Activated naive CD8-positive, alpha-beta T cell treated with anti-CD3 and anti-CD28 coated beads, Interleukin-2, amount 10 ng/mL, durations not matched to agents 7 days and 5 days (primary cell): ENCODE measurements at regions not wholly inside any gene's neighbourhood (a gene's known extent, or its start where the extent isn't known, plus 50 kb on each side); places are given as distances from the start of the nearest gene placed in this dataset.
A peak's percentile ranks its signal among the peaks of the same experiment; 100 is the strongest.

Source experiments
- ATAC-seq: fragments of 150-1000 bp; cut with Tn5 transposase; one replicate; pipeline ENCODE4 v1.10.0; 2021; ENCODE audit warnings: low read depth, moderate library complexity
- POLR2A ChIA-PET: fragments of 350-600 bp; sonication (Branson Sonifier 250); formaldehyde crosslinking; loops from one replicate; lab custom pipeline; 2021; ENCODE audit warnings: antibody characterized with exemption; lab: Charles Lee
- DNase-seq: peaks from one replicate; pipeline ENCODE4 v3.0.0; 2021
- H3K27ac Mint-ChIP-seq: one replicate; pipeline ENCODE4 v1.8.0; 2022; ENCODE audit warnings: mild to moderate bottlenecking, mixed read lengths
- H3K27me3 Mint-ChIP-seq: one replicate; pipeline ENCODE4 v1.8.0; 2022; ENCODE audit warnings: mild to moderate bottlenecking, moderate library complexity, mixed read lengths
- H3K36me3 Mint-ChIP-seq: one replicate; pipeline ENCODE4 v1.8.0; 2021; ENCODE audit warnings: mild to moderate bottlenecking, mixed read lengths
- H3K4me1 Mint-ChIP-seq: one replicate; pipeline ENCODE4 v1.8.0; 2021; ENCODE audit warnings: mixed read lengths
- H3K4me3 Mint-ChIP-seq: one replicate; pipeline ENCODE4 v1.8.0; 2022; ENCODE audit warnings: mild to moderate bottlenecking, moderate library complexity, mixed read lengths
- H3K9me3 Mint-ChIP-seq: one replicate; pipeline ENCODE4 v1.8.0; 2021; ENCODE audit warnings: mixed read lengths

GRCh38 chr4:11196927-11197522, 231.7 kb downstream of the HS3ST1 start:
- H3K36me3 Mint-ChIP-seq: no peaks in the 10 kb centered on the region
- POLR2A ChIA-PET: no interaction called here
- H3K9me3 Mint-ChIP-seq: no peaks in the 10 kb centered on the region
- H3K27ac Mint-ChIP-seq: no peak overlapping the region
- peaks cover under 1% of the 10 kb centered on the region for H3K27me3 Mint-ChIP-seq
- ATAC-seq: no peak
- H3K4me3 Mint-ChIP-seq: no peak overlapping the region
- H3K4me1 Mint-ChIP-seq: no peaks in the 10 kb centered on the region
- DNase-seq: no peak

DNA sequence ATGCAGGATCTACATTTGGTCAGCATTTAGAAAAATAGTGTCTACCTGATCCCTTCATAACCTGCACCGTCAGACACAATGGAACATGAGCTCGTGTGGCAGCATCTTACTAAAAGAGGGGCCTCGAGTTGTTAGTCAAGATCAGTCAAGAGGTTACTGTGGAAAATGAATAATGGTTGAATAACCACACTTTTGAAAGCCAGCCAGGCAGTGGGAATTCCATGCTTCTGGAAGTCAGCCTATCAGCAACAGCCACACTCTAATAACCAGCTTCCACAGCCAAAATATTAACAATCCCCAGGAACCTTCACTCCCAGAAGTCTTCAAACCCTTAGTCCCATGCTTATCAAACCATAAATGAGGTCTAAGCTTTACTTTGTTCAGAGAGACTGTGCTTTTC, 234.3 kb downstream of the HS3ST1 start:
- Mint-ChIP-seq H3K27me3 (peaks cover 4% of the 10 kb centered on the region), H3K27ac (no peak overlapping the region), H3K4me1 (peaks cover 8% of the 10 kb centered on the region), H3K9me3 (no peaks in the 10 kb centered on the region), H3K36me3 (no peaks in the 10 kb centered on the region), H3K4me3 (no peak overlapping the region)
- POLR2A ChIA-PET: no interaction called here
- no peak for DNase-seq
- no peak for ATAC-seq

GRCh38 chr4:11189756-11190155, 238.9 kb downstream of the HS3ST1 start:
- Mint-ChIP-seq H3K27me3 (peaks cover 6% of the 10 kb centered on the region), H3K27ac (no peak overlapping the region), H3K9me3 (no peaks in the 10 kb centered on the region), H3K4me3 (peak overlapping the region; percentile 31), H3K36me3 (no peaks in the 10 kb centered on the region), H3K4me1 (peaks cover 8% of the 10 kb centered on the region)
- ATAC-seq (no peak), DNase-seq (no peak)
- POLR2A ChIA-PET: no interaction called here

DNA sequence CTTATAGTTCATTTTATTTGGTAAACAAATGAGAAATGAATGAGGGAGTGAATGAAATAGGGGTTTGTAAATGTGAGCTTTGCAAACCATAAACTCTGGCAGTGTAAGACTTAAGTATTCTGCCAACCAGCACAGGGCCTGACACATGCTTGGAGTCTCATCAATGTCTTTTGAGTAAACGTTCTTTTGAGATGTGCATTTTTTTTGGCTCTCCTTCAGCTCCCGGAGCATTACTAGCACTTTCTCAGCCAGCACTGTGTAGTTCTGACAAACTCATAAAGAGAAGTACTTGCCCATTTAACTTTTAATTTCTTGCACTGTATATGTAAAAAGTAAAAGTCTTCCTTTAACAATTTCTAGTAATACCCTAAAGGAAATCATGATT, 245.3 kb downstream of the HS3ST1 start:
- DNase-seq (no peak), ATAC-seq (no peak)
- POLR2A ChIA-PET: no interaction called here
- no peak overlapping the region for H3K4me3 Mint-ChIP-seq
- H3K36me3 Mint-ChIP-seq: no peaks in the 10 kb centered on the region
- H3K27ac Mint-ChIP-seq: no peak overlapping the region
- peaks cover 3% of the 10 kb centered on the region for H3K27me3 Mint-ChIP-seq
- no peaks in the 10 kb centered on the region for H3K4me1 Mint-ChIP-seq
- H3K9me3 Mint-ChIP-seq: no peaks in the 10 kb centered on the region

DNA sequence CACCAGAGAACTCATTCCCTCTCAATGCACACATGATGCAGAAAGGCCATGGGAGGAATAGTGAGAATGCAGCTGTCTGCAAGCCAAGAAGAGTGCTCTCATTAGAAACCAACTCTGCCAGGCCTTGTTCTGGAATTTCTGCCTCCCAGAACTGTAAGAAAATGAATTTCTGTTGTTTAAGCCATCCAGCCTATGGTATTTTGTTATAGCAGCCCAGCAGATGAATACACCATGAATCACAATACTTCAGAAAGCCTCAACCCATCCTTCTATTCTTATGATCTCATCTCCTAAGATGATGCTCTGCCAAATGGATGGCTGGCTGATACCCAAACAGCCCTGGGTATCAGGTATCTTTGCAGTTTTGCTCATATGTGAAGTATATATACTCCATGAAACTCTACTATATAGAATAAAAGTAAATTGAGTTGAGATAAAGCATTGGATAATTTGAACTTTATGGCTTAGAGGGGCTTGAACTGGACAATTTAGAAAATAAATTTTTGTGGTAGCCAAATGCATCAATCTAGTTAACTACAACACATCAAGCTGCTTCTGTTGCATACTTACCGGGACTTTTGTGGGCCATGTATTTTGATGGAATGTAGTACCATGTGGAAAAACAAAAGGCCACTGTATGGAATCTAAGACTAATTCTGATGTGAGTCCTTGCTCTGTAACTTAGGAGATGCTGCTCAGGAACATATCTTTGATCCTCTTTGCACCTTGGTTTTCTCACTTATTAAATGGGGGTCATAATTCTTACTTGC, 245.9 kb downstream of the HS3ST1 start:
- Mint-ChIP-seq H3K27me3 (peaks cover 3% of the 10 kb centered on the region), H3K4me3 (no peak overlapping the region), H3K27ac (no peak overlapping the region), H3K4me1 (no peaks in the 10 kb centered on the region), H3K9me3 (no peaks in the 10 kb centered on the region), H3K36me3 (no peaks in the 10 kb centered on the region)
- DNase-seq: no peak
- no peak for ATAC-seq
- POLR2A ChIA-PET: no interaction called here

GRCh38 chr4:11182031-11182430, 246.7 kb downstream of the HS3ST1 start:
- H3K27me3 Mint-ChIP-seq: peaks cover 3% of the 10 kb centered on the region
- POLR2A ChIA-PET: no interaction called here

GRCh38 chr4:11179796-11180195, 248.9 kb downstream of the HS3ST1 start:
- DNase-seq (no peak), ATAC-seq (no peak)
- Mint-ChIP-seq H3K9me3 (no peaks in the 10 kb centered on the region), H3K27ac (no peak overlapping the region), H3K4me3 (no peak overlapping the region), H3K4me1 (no peaks in the 10 kb centered on the region), H3K27me3 (no peaks in the 10 kb centered on the region), H3K36me3 (no peaks in the 10 kb centered on the region)
- POLR2A ChIA-PET: no interaction called here

More at GRCh38 chr4:11182031-11182430, 246.7 kb downstream of the HS3ST1 start:
- ATAC-seq: no peak
- Mint-ChIP-seq H3K4me3 (no peak overlapping the region), H3K27ac (no peak overlapping the region), H3K9me3 (no peaks in the 10 kb centered on the region), H3K4me1 (no peaks in the 10 kb centered on the region), H3K36me3 (no peaks in the 10 kb centered on the region)
- no peak for DNase-seq

DNA sequence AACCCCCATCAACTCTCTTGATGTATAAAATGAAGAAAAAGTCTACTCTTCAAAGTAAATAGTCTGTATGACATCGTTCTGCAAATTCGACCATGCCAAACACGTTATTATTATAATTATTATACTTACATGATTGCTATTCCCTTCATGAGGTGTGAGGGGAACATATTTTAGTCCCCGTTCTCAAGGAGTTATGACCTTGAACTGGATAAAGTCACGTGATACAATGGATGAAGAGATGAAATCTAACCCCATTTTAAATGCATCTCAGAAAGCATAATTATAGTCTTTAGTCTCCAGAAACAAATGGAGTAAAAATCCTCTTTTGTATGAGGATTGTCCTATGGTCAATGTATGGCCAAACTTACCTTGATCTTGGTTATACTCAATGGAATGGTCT, 250.3 kb downstream of the HS3ST1 start:
- no peak overlapping the region for H3K4me3 Mint-ChIP-seq
- no peaks in the 10 kb centered on the region for H3K36me3 Mint-ChIP-seq
- H3K4me1 Mint-ChIP-seq: no peaks in the 10 kb centered on the region
- POLR2A ChIA-PET: no interaction called here
- ATAC-seq (no peak), DNase-seq (no peak)
- no peak overlapping the region for H3K27ac Mint-ChIP-seq
- H3K27me3 Mint-ChIP-seq: no peaks in the 10 kb centered on the region
- no peaks in the 10 kb centered on the region for H3K9me3 Mint-ChIP-seq

DNA sequence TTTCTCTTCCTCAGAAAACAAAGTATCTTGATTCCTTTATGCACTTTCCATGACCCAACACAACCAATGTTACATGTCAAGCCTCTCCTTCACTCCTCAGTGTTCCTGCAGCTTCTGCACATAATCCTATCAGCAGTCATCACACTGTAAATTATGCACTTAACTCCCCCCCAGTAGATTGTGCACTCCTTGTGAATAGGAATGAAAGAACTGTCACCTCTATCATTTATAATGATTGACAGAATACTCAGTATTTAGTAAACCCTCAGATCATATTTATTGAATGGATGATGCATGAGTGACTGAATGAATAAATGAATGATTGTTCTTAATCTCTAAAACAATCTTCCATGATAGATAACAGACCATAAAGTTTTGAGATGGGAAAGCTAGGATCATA, 253.3 kb downstream of the HS3ST1 start:
- POLR2A ChIA-PET: no interaction called here
- no peak for DNase-seq
- no peak overlapping the region for H3K4me3 Mint-ChIP-seq

DNA sequence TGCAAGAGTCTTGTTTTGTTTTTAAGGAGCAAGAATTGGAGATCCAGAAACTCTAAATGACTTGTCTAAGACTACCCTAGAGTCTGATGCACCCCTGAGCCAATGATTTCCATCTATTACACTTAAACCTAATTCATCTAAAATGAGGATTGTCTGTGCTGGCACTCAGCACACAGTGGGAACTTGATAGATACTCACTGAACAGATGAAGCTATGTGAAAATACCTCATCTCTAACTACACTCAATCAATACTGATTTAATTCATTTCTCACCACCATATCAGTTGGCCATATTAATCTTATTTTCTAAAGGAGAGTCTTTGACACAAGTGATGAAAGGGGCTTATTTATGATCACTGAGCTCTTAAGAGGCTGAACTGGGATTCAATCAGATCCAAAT, 262.1 kb downstream of the HS3ST1 start:
- H3K9me3 Mint-ChIP-seq: peaks cover 2% of the 10 kb centered on the region
- H3K4me1 Mint-ChIP-seq: no peaks in the 10 kb centered on the region
- no peak overlapping the region for H3K27ac Mint-ChIP-seq
- ATAC-seq (no peak), DNase-seq (no peak)
- POLR2A ChIA-PET: no interaction called here
- H3K27me3 Mint-ChIP-seq: no peaks in the 10 kb centered on the region
- no peaks in the 10 kb centered on the region for H3K36me3 Mint-ChIP-seq
- no peak overlapping the region for H3K4me3 Mint-ChIP-seq

More for the DNA sequence above, 253.3 kb downstream of the HS3ST1 start:
- no peak overlapping the region for H3K27ac Mint-ChIP-seq
- H3K36me3 Mint-ChIP-seq: no peaks in the 10 kb centered on the region
- no peak for ATAC-seq
- no peaks in the 10 kb centered on the region for H3K27me3 Mint-ChIP-seq
- H3K9me3 Mint-ChIP-seq: no peaks in the 10 kb centered on the region
- H3K4me1 Mint-ChIP-seq: no peaks in the 10 kb centered on the region

DNA sequence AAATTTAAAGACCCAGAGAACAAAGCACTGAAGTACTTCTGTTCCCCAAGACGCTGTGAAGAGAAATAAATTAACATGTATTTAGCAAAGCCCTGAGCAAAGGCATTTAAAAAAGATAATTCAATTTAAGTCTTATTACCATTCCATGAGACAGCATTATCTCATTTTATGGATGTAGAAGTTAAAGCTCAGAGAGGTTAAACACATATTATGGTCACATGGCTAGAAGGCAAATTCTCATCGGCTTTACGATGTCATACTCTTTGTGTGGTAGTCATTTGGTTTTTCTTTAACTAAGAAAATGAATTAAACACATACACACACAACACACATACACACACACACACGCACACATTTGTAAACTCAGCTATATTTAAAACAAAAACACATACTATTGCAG, 262.7 kb downstream of the HS3ST1 start:
- H3K4me1 Mint-ChIP-seq: no peaks in the 10 kb centered on the region
- H3K36me3 Mint-ChIP-seq: no peaks in the 10 kb centered on the region
- no peak overlapping the region for H3K4me3 Mint-ChIP-seq
- POLR2A ChIA-PET: no interaction called here
- no peak overlapping the region for H3K27ac Mint-ChIP-seq
- peaks cover 2% of the 10 kb centered on the region for H3K9me3 Mint-ChIP-seq
- no peak for DNase-seq
- ATAC-seq: no peak
- H3K27me3 Mint-ChIP-seq: no peaks in the 10 kb centered on the region

DNA sequence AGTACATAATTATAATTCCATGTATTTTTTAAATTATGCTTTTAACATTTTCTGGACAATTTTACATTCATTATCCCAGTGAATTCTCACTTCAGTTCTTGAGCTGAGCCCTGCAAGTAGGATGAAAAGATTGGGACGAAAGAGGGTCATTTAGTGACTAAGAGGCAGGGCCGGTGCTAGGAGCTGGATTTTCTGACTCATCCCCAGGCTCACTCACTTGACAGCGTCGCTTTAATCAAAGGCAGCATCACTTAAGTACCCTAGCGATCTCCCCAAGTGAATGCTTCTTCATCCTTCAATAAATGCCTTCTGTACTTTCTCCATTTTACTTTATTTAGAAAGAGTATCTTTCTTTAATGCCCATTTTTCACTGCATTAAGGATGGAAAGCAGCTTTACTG, 263.6 kb downstream of the HS3ST1 start:
- Mint-ChIP-seq H3K9me3 (peaks cover 2% of the 10 kb centered on the region), H3K4me1 (no peaks in the 10 kb centered on the region), H3K27me3 (no peaks in the 10 kb centered on the region), H3K27ac (no peak overlapping the region), H3K36me3 (no peaks in the 10 kb centered on the region), H3K4me3 (no peak overlapping the region)
- DNase-seq: no peak
- POLR2A ChIA-PET: no interaction called here
- ATAC-seq: no peak

GRCh38 chr4:11160288-11160687, 268.4 kb downstream of the HS3ST1 start:
- Mint-ChIP-seq H3K36me3 (no peaks in the 10 kb centered on the region), H3K27ac (no peak overlapping the region), H3K27me3 (peaks cover 4% of the 10 kb centered on the region), H3K9me3 (peaks cover 2% of the 10 kb centered on the region), H3K4me1 (no peaks in the 10 kb centered on the region), H3K4me3 (no peak overlapping the region)
- ATAC-seq (no peak), DNase-seq (no peak)
- POLR2A ChIA-PET: no interaction called here

GRCh38 chr4:11158971-11159370, 269.7 kb downstream of the HS3ST1 start:
- POLR2A ChIA-PET: no interaction called here
- DNase-seq: no peak
- Mint-ChIP-seq H3K4me3 (no peak overlapping the region), H3K27me3 (peaks cover 4% of the 10 kb centered on the region), H3K9me3 (peaks cover 2% of the 10 kb centered on the region), H3K4me1 (no peaks in the 10 kb centered on the region), H3K27ac (no peak overlapping the region), H3K36me3 (no peaks in the 10 kb centered on the region)
- ATAC-seq: no peak
